HCT116 (cell line): ENCODE measurements at regions not wholly inside any gene's neighbourhood (a gene's known extent, or its start where the extent isn't known, plus 50 kb on each side); places are given as distances from the start of the nearest gene placed in this dataset.

Experiments used
- ATAC-seq: fragments of 200-7000 bp; cut with Tn5 transposase; 2 replicates; pipeline ENCODE4 v1.9.1; 2020; ENCODE audit warnings: mild to moderate bottlenecking, moderate library complexity
- BruUV-seq: library from RNA; stranded (reverse); fragments of 400-500 nt; replicated peaks from 2 replicates; lab custom pipeline; 2021; lab: Mats Ljungman, UMichigan
- CTCF ChIA-PET: fragments of 300-600 bp; sonication (Branson Sonifier 250); formaldehyde crosslinking; loops from one replicate; lab custom pipeline; 2021; ENCODE audit warnings: antibody characterized with exemption; lab: Charles Lee
- POLR2A ChIA-PET: fragments of 300-600, 350-600 bp; sonication (Branson Sonifier 250); formaldehyde crosslinking; loops from one replicate; lab custom pipeline; 2021; ENCODE audit warnings: antibody characterized with exemption; lab: Charles Lee
- RAD21 ChIA-PET, 2 experiments: fragments of 300-600 bp; sonication (Branson Sonifier 250); formaldehyde crosslinking; loops; one replicate each; lab custom pipeline; 2023; ENCODE audit warnings: low total read pairs in 2 of 2; ENCODE audit not compliant: uncharacterized antibody in 2 of 2, unreplicated experiment in 2 of 2, low non-redundant PET in 1 of 2; lab: Charles Lee
- DNase-seq: peaks from one replicate; pipeline ENCODE4 v3.0.0-alpha.2; 2010; ENCODE audit warnings: low read depth, low spot score
- H2AFZ ChIP-seq: fragments of 200-600 bp; shearing (Covaris generic), sonication (generic); 2 replicates; pipeline ENCODE4 v1.6.1; 2017; ENCODE audit warnings: low read depth, mixed run types, mixed read lengths, antibody characterized with exemption, low read length; ENCODE audit not compliant: poor library complexity, severe bottlenecking
- H3K27ac ChIP-seq: 2 replicates; pipeline ENCODE4 v1.5.1; 2012; ENCODE audit warnings: low read depth, low read length
- H3K27me3 ChIP-seq: fragments of 200-600 bp; sonication (generic); 2 replicates; pipeline ENCODE4 v1.6.1; 2016; ENCODE audit warnings: mixed run types, low read length, mixed read lengths; ENCODE audit not compliant: insufficient read depth
- H3K36me3 ChIP-seq, 2 experiments: fragments of 200-500 bp in 1 of 2; fragments of 200-600 bp in 1 of 2; sonication (Bioruptor generic) in 1 of 2; sonication (generic) in 1 of 2; 2 replicates each; pipeline versions ENCODE4 v1.5.1 to v1.6.1; 2014 to 2016; ENCODE audit warnings: low read length in 2 of 2, inconsistent platforms in 1 of 2, mixed read lengths in 1 of 2, mixed run types in 1 of 2; ENCODE audit not compliant: insufficient read depth in 2 of 2, control insufficient read depth in 1 of 2
- H3K4me1 ChIP-seq, 2 experiments: fragments of 200-600 bp in 1 of 2; sonication (generic) in 1 of 2; 2 replicates each; pipeline versions ENCODE4 v1.5.1 to v1.6.1; 2012 to 2017; ENCODE audit warnings: low read length in 2 of 2, inconsistent platforms in 1 of 2, mild to moderate bottlenecking in 1 of 2, mixed read lengths in 1 of 2, mixed run types in 1 of 2, moderate library complexity in 1 of 2; ENCODE audit not compliant: insufficient read depth in 2 of 2, control insufficient read depth in 1 of 2
- H3K4me2 ChIP-seq: fragments of 200-600 bp; sonication (generic); 2 replicates; pipeline ENCODE4 v1.6.1; 2017; ENCODE audit warnings: mixed run types, low read length, mixed read lengths
- H3K4me3 ChIP-seq, 2 experiments: fragments of 200-600 bp in 1 of 2; sonication (generic) in 1 of 2; replicated peaks in 1 of 2; 2 replicates each; pipeline ENCODE4 v1.5.1; 2011 to 2016; ENCODE audit warnings: low read length in 2 of 2, control low read depth in 1 of 2, low read depth in 1 of 2, mild to moderate bottlenecking in 1 of 2, mixed read lengths in 1 of 2, mixed run types in 1 of 2
- H3K79me2 ChIP-seq: fragments of 200-600 bp; sonication (generic); 2 replicates; pipeline ENCODE4 v1.6.1; 2017; ENCODE audit warnings: mild to moderate bottlenecking, mixed run types, low read length, moderate library complexity, mixed read lengths; ENCODE audit not compliant: insufficient read depth
- H3K9ac ChIP-seq: fragments of 200-600 bp; sonication (generic); 2 replicates; pipeline ENCODE4 v1.6.1; 2016; ENCODE audit warnings: low read length, mixed read lengths
- H3K9me2 ChIP-seq: fragments of 200-600 bp; sonication (generic), shearing (Covaris generic); 2 replicates; pipeline ENCODE4 v1.6.1; 2017; ENCODE audit warnings: mixed run types, mild to moderate bottlenecking, moderate library complexity; ENCODE audit not compliant: insufficient read depth
- H3K9me3 ChIP-seq, 2 experiments: fragments of 200-500 bp in 1 of 2; fragments of 200-600 bp in 1 of 2; sonication (Bioruptor generic) in 1 of 2; sonication (generic) in 1 of 2; 2 replicates each; pipeline ENCODE4 v1.6.1; 2014 to 2017; ENCODE audit warnings: low read length in 2 of 2, mixed read lengths in 2 of 2, inconsistent platforms in 1 of 2, low read depth in 1 of 2, mild to moderate bottlenecking in 1 of 2, mixed run types in 1 of 2, moderate library complexity in 1 of 2; ENCODE audit not compliant: control insufficient read depth in 1 of 2, insufficient read depth in 1 of 2
- H4K20me1 ChIP-seq: fragments of 200-600 bp; sonication (generic), shearing (Covaris generic); 2 replicates; pipeline ENCODE4 v1.6.1; 2017; ENCODE audit warnings: mixed run types, mild to moderate bottlenecking, moderate library complexity; ENCODE audit not compliant: insufficient read depth
- CBX3 ChIP-seq: IDR thresholded peaks from 2 replicates; pipeline ENCODE4 v1.6.1; 2012; ENCODE audit warnings: low read depth
- CTCF ChIP-seq, 3 experiments: fragments of 200-600 bp in 1 of 3; sonication (generic) in 1 of 3; IDR thresholded peaks in 2 of 3; conservative IDR thresholded peaks in 1 of 3; 2 replicates each; pipeline ENCODE4 v1.5.1; 2012 to 2017; ENCODE audit warnings: low read depth in 2 of 3, low read length in 2 of 3, antibody characterized with exemption in 1 of 3, borderline replicate concordance in 1 of 3, control low read depth in 1 of 3, mild to moderate bottlenecking in 1 of 3, mixed read lengths in 1 of 3, mixed run types in 1 of 3, moderate library complexity in 1 of 3; ENCODE audit not compliant: insufficient read depth in 1 of 3
- EGR1 ChIP-seq: IDR thresholded peaks from 2 replicates; pipeline ENCODE4 v1.6.1; 2012; ENCODE audit warnings: low read depth
- EZH2 ChIP-seq: fragments of 200-600 bp; sonication (generic); IDR thresholded peaks from 2 replicates; pipeline ENCODE4 v1.6.1; 2017; ENCODE audit warnings: antibody characterized with exemption, mixed run types
- EZH2phosphoT487 ChIP-seq: fragments of 200-600 bp; IDR thresholded peaks from 2 replicates; pipeline ENCODE4 v1.6.1; 2018; ENCODE audit warnings: antibody characterized with exemption, borderline replicate concordance
- FOSL1 ChIP-seq: IDR thresholded peaks from 2 replicates; pipeline ENCODE4 v1.6.1; 2012; ENCODE audit warnings: low read depth
- POLR2A ChIP-seq: IDR thresholded peaks from 2 replicates; pipeline ENCODE4 v1.7.0; 2011; ENCODE audit warnings: borderline replicate concordance; ENCODE audit not compliant: insufficient read depth, insufficient read length; ENCODE audit errors: extremely low read depth
- POLR2AphosphoS5 ChIP-seq: IDR thresholded peaks from 2 replicates; pipeline ENCODE4 v1.6.1; 2011; ENCODE audit warnings: mild to moderate bottlenecking, low read depth, low read length, moderate library complexity
- RAD21 ChIP-seq: IDR thresholded peaks from 2 replicates; pipeline ENCODE4 v1.6.1; 2012; ENCODE audit warnings: low read depth, mild to moderate bottlenecking
- SRF ChIP-seq: IDR thresholded peaks from 2 replicates; pipeline ENCODE4 v1.6.1; 2012; ENCODE audit warnings: low read depth
- ZBTB33 ChIP-seq: IDR thresholded peaks from 2 replicates; pipeline ENCODE4 v1.6.1; 2011; ENCODE audit warnings: mild to moderate bottlenecking, low read length, moderate library complexity; ENCODE audit not compliant: insufficient replicate concordance; ENCODE audit errors: extremely low read depth
- ZFX ChIP-seq: fragments of 450-650 bp; IDR thresholded peaks from 2 replicates; pipeline ENCODE4 v1.6.1; 2017
- ZNF274 ChIP-seq: fragments of 200-500 bp; sonication (Bioruptor generic); IDR thresholded peaks from 2 replicates; pipeline ENCODE4 v1.6.1; 2014; ENCODE audit warnings: mild to moderate bottlenecking, low read depth, low read length, inconsistent platforms
- intact Hi-C: fragments of 100-400 bp; cut with micrococcal nuclease; formaldehyde crosslinking; loops from 2 replicates; pipeline ENCODE4 v1.10.0; 2022

GRCh38 chr10:84844461-84844860 lies 516.1 kb downstream of the CCSER2 start:
- ChIA-PET POLR2A (no interaction called here), RAD21 (no interaction called here), CTCF (no interaction called here)
- H3K9ac ChIP-seq, result no peak overlapping the region
- no peak for ATAC-seq
- TF ChIP-seq EGR1 (no peak), POLR2A (no peak), FOSL1 (no peak), ZFX (no peak), RAD21 (no peak), ZBTB33 (no peak)
- no peak for DNase-seq
- no peaks in the 10 kb centered on the region for H3K4me1 ChIP-seq
- no peaks in the 10 kb centered on the region for H3K79me2 ChIP-seq
- H2AFZ ChIP-seq, result no peak overlapping the region
- peaks cover 15% of the 10 kb centered on the region; the same call in 1 of the 2 replicates for H3K27me3 ChIP-seq
- intact Hi-C loops, result loop anchor here (10.0 kb wide), 1 partner anchor 1530 kb away; no protein-coding TSS in a partner anchor
- H3K27ac ChIP-seq, result no peak overlapping the region
- no peaks in the 10 kb centered on the region for H3K36me3 ChIP-seq
- BruUV-seq, result no TSS peak
- H3K9me2 ChIP-seq, result no peaks in the 10 kb centered on the region
- H4K20me1 ChIP-seq, result no peaks in the 10 kb centered on the region
- H3K9me3 ChIP-seq, result no peaks in the 10 kb centered on the region
- H3K4me2 ChIP-seq, result no peak overlapping the region
- H3K4me3 ChIP-seq, result no peak overlapping the region

GRCh38 chr10:84845628-84846261 lies 517.4 kb downstream of the CCSER2 start:
- Histone ChIP-seq H3K9me2 (no peaks in the 10 kb centered on the region), H3K4me2 (no peak overlapping the region), H3K9me3 (no peaks in the 10 kb centered on the region), H3K27me3 (peaks cover 24% of the 10 kb centered on the region; the same call in 1 of the 2 replicates), H3K27ac (no peak overlapping the region), H3K9ac (no peak overlapping the region), H3K36me3 (no peaks in the 10 kb centered on the region), H3K79me2 (no peaks in the 10 kb centered on the region), H4K20me1 (no peaks in the 10 kb centered on the region), H3K4me3 (no peak overlapping the region), H3K4me1 (no peaks in the 10 kb centered on the region), H2AFZ (no peak overlapping the region)
- ATAC-seq (peak; percentile 98), DNase-seq (peak; percentile 23)
- TF ChIP-seq SRF, result no peak
- TF ChIP-seq EZH2, result no peak
- TF ChIP-seq RAD21, result peak; percentile 51
- no peak for TF ChIP-seq ZFX
- TF ChIP-seq CTCF (IDR thresholded peaks at IDR 0.05 in 2 of 3, conservative IDR thresholded peaks at IDR 0.05 in 1 of 3; ENCODE audit: borderline replicate concordance in 1 of 3, insufficient read depth in 1 of 3, low read depth in 2 of 3, low read length in 2 of 3), result peak; percentile 54 to 71 (median 68); a peak in 5 of 6 replicates
- no peak for TF ChIP-seq CBX3
- TF ChIP-seq POLR2AphosphoS5, result no peak
- TF ChIP-seq ZNF274, result no peak
- no peak for TF ChIP-seq EZH2phosphoT487
- RAD21 ChIA-PET, result no interaction called here
- POLR2A ChIA-PET, result no interaction called here
- CTCF ChIA-PET, result no interaction called here
- intact Hi-C loops, result loop anchor here (10.0 kb wide), 1 partner anchor 1529 kb away; no protein-coding TSS in a partner anchor
- BruUV-seq, result no TSS peak
